T-helper 2 cell treated with Interferon-gamma antibody and Interleukin-4, amounts not matched to agents 5 μg/mL and 100 μg/mL, for 36 hours (primary cell): ENCODE measurements at regions not wholly inside any gene's neighbourhood (a gene's known extent, or its start where the extent isn't known, plus 50 kb on each side); places are given as distances from the start of the nearest gene placed in this dataset.

Source experiments
- DNase-seq: peaks from one replicate; pipeline ENCODE4 v3.0.0; 2021; ENCODE audit warnings: low spot score
- H3K27ac Mint-ChIP-seq: one replicate; pipeline ENCODE4 v1.8.0; 2021; ENCODE audit warnings: mild to moderate bottlenecking, mixed read lengths
- H3K27me3 Mint-ChIP-seq: one replicate; pipeline ENCODE4 v1.8.0; 2021; ENCODE audit warnings: low read depth, mixed read lengths
- H3K36me3 Mint-ChIP-seq: one replicate; pipeline ENCODE4 v1.8.0; 2021; ENCODE audit warnings: low read depth, mixed read lengths
- H3K4me1 Mint-ChIP-seq: one replicate; pipeline ENCODE4 v1.8.0; 2021; ENCODE audit warnings: low read depth, mixed read lengths
- H3K4me3 Mint-ChIP-seq: one replicate; pipeline ENCODE4 v1.8.0; 2022; ENCODE audit warnings: mild to moderate bottlenecking, moderate library complexity, mixed read lengths
- H3K9me3 Mint-ChIP-seq: one replicate; pipeline ENCODE4 v1.8.0; 2021; ENCODE audit warnings: mixed read lengths

GRCh38 chr12:115716551-115716950, 560.9 kb downstream of the MED13L start:
- Mint-ChIP-seq H3K9me3 (no peaks in the 10 kb centered on the region), H3K27ac (no peak overlapping the region), H3K36me3 (no peaks in the 10 kb centered on the region), H3K4me3 (no peak overlapping the region), H3K27me3 (no peaks in the 10 kb centered on the region), H3K4me1 (no peaks in the 10 kb centered on the region)
- DNase-seq, result no peak

- H3K4me1 Mint-ChIP-seq, result no peaks in the 10 kb centered on the region
Measured at GRCh38 chr12:115712676-115713075, 564.8 kb downstream of the MED13L start.

GRCh38 chr12:115710104-115710564, 567.4 kb downstream of the MED13L start:
- Mint-ChIP-seq H3K4me1 (no peaks in the 10 kb centered on the region), H3K27ac (no peak overlapping the region), H3K36me3 (no peaks in the 10 kb centered on the region), H3K27me3 (no peaks in the 10 kb centered on the region), H3K9me3 (peaks cover 11% of the 10 kb centered on the region), H3K4me3 (no peak overlapping the region)
- DNase-seq, result no peak

More at GRCh38 chr12:115712676-115713075, 564.8 kb downstream of the MED13L start:
- no peak for DNase-seq
- Mint-ChIP-seq H3K4me3 (no peak overlapping the region), H3K27ac (no peak overlapping the region), H3K36me3 (no peaks in the 10 kb centered on the region), H3K9me3 (no peaks in the 10 kb centered on the region), H3K27me3 (no peaks in the 10 kb centered on the region)

GRCh38 chr12:115709540-115710011, 567.9 kb downstream of the MED13L start:
- Mint-ChIP-seq H3K4me1 (no peaks in the 10 kb centered on the region), H3K4me3 (no peak overlapping the region), H3K36me3 (no peaks in the 10 kb centered on the region), H3K27ac (no peak overlapping the region), H3K9me3 (peaks cover 11% of the 10 kb centered on the region), H3K27me3 (no peaks in the 10 kb centered on the region)
- DNase-seq, result no peak

- no peaks in the 10 kb centered on the region for H3K36me3 Mint-ChIP-seq
- no peak overlapping the region for H3K4me3 Mint-ChIP-seq
- no peak overlapping the region for H3K27ac Mint-ChIP-seq
- H3K9me3 Mint-ChIP-seq, result peaks cover 11% of the 10 kb centered on the region
- no peaks in the 10 kb centered on the region for H3K27me3 Mint-ChIP-seq
- no peaks in the 10 kb centered on the region for H3K4me1 Mint-ChIP-seq
- DNase-seq, result no peak
Measured at GRCh38 chr12:115708801-115709200, 568.7 kb downstream of the MED13L start.

- no peaks in the 10 kb centered on the region for H3K36me3 Mint-ChIP-seq
- no peaks in the 10 kb centered on the region for H3K27me3 Mint-ChIP-seq
- H3K27ac Mint-ChIP-seq, result no peak overlapping the region
- H3K4me1 Mint-ChIP-seq, result no peaks in the 10 kb centered on the region
- DNase-seq, result no peak
- no peak overlapping the region for H3K4me3 Mint-ChIP-seq
- peaks cover 13% of the 10 kb centered on the region for H3K9me3 Mint-ChIP-seq
Measured at GRCh38 chr12:115700896-115701465, 576.5 kb downstream of the MED13L start.

- H3K4me1 Mint-ChIP-seq, result no peaks in the 10 kb centered on the region
- H3K27me3 Mint-ChIP-seq, result no peaks in the 10 kb centered on the region
- H3K36me3 Mint-ChIP-seq, result no peaks in the 10 kb centered on the region
- no peak overlapping the region for H3K27ac Mint-ChIP-seq
- H3K9me3 Mint-ChIP-seq, result peaks cover 6% of the 10 kb centered on the region
- DNase-seq, result no peak
- H3K4me3 Mint-ChIP-seq, result no peak overlapping the region
Measured at GRCh38 chr12:115700081-115700480, 577.4 kb downstream of the MED13L start.

GRCh38 chr12:115698257-115698656, 579.2 kb downstream of the MED13L start:
- Mint-ChIP-seq H3K27me3 (no peaks in the 10 kb centered on the region), H3K4me3 (no peak overlapping the region), H3K4me1 (no peaks in the 10 kb centered on the region), H3K36me3 (no peaks in the 10 kb centered on the region), H3K27ac (no peak overlapping the region), H3K9me3 (peaks cover 6% of the 10 kb centered on the region)
- no peak for DNase-seq

- DNase-seq, result no peak
- H3K27me3 Mint-ChIP-seq, result no peaks in the 10 kb centered on the region
- H3K4me1 Mint-ChIP-seq, result no peaks in the 10 kb centered on the region
- H3K9me3 Mint-ChIP-seq, result peaks cover 6% of the 10 kb centered on the region
- no peak overlapping the region for H3K4me3 Mint-ChIP-seq
- H3K36me3 Mint-ChIP-seq, result no peaks in the 10 kb centered on the region
- no peak overlapping the region for H3K27ac Mint-ChIP-seq
Measured at GRCh38 chr12:115697340-115697739, 580.2 kb downstream of the MED13L start.

GRCh38 chr12:115694564-115694963, 582.9 kb downstream of the MED13L start:
- Mint-ChIP-seq H3K27ac (no peak overlapping the region), H3K36me3 (no peaks in the 10 kb centered on the region), H3K9me3 (no peaks in the 10 kb centered on the region), H3K4me3 (no peak overlapping the region), H3K27me3 (no peaks in the 10 kb centered on the region), H3K4me1 (no peaks in the 10 kb centered on the region)
- no peak for DNase-seq

- no peak overlapping the region for H3K27ac Mint-ChIP-seq
- no peak overlapping the region for H3K4me3 Mint-ChIP-seq
- H3K9me3 Mint-ChIP-seq, result no peaks in the 10 kb centered on the region
- DNase-seq, result no peak
- H3K4me1 Mint-ChIP-seq, result no peaks in the 10 kb centered on the region
- no peaks in the 10 kb centered on the region for H3K27me3 Mint-ChIP-seq
- no peaks in the 10 kb centered on the region for H3K36me3 Mint-ChIP-seq
Measured at GRCh38 chr12:115693970-115694369, 583.5 kb downstream of the MED13L start.

- no peaks in the 10 kb centered on the region for H3K36me3 Mint-ChIP-seq
- H3K9me3 Mint-ChIP-seq, result no peaks in the 10 kb centered on the region
- no peak overlapping the region for H3K27ac Mint-ChIP-seq
- no peak overlapping the region for H3K4me3 Mint-ChIP-seq
- no peak for DNase-seq
- no peaks in the 10 kb centered on the region for H3K4me1 Mint-ChIP-seq
- H3K27me3 Mint-ChIP-seq, result no peaks in the 10 kb centered on the region
Measured at GRCh38 chr12:115691123-115691522, 586.4 kb downstream of the MED13L start.

- Mint-ChIP-seq H3K36me3 (no peaks in the 10 kb centered on the region), H3K4me3 (no peak overlapping the region), H3K27ac (no peak overlapping the region), H3K9me3 (no peaks in the 10 kb centered on the region), H3K27me3 (no peaks in the 10 kb centered on the region), H3K4me1 (no peaks in the 10 kb centered on the region)
- DNase-seq, result no peak
Measured at GRCh38 chr12:115687094-115687493, 590.4 kb downstream of the MED13L start.

GRCh38 chr12:115683240-115683780, 594.2 kb downstream of the MED13L start:
- H3K27ac Mint-ChIP-seq, result no peak overlapping the region
- H3K36me3 Mint-ChIP-seq, result no peaks in the 10 kb centered on the region
- H3K4me1 Mint-ChIP-seq, result no peaks in the 10 kb centered on the region
- no peak for DNase-seq
- no peak overlapping the region for H3K4me3 Mint-ChIP-seq
- H3K9me3 Mint-ChIP-seq, result no peaks in the 10 kb centered on the region
- no peaks in the 10 kb centered on the region for H3K27me3 Mint-ChIP-seq

- Mint-ChIP-seq H3K36me3 (no peaks in the 10 kb centered on the region), H3K4me1 (no peaks in the 10 kb centered on the region), H3K27me3 (no peaks in the 10 kb centered on the region), H3K9me3 (no peaks in the 10 kb centered on the region), H3K27ac (no peak overlapping the region), H3K4me3 (no peak overlapping the region)
- DNase-seq, result no peak
Measured at GRCh38 chr12:115680967-115681366, 596.5 kb downstream of the MED13L start.
